Lung (tissue), 11 donors: ENCODE measurements at regions not wholly inside any gene's neighbourhood (a gene's known extent, or its start where the extent isn't known, plus 50 kb on each side); places are given as distances from the start of the nearest gene placed in this dataset.

Experiments
- ATAC-seq: fragments of 200-7000 bp; cut with Tn5 transposase; one replicate; pipeline ENCODE4 v1.9.1; 2020; ENCODE audit warnings: moderate number of reproducible peaks; ENCODE audit not compliant: insufficient read depth, low FRiP score
- DNase-seq, 3 donors: peaks; one replicate each; pipeline ENCODE4 v3.0.0-alpha.2; 2013 to 2017
- H3K27ac ChIP-seq, 2 donors: one replicate each; pipeline ENCODE4 v1.5.1; 2013; ENCODE audit warnings: mild to moderate bottlenecking in 2 of 2, moderate library complexity in 2 of 2, control low read depth in 1 of 2, inconsistent platforms in 1 of 2, low read depth in 1 of 2, low read length in 1 of 2
- H3K27me3 ChIP-seq, 3 donors: one replicate each; pipeline ENCODE4 v1.5.1; 2013; ENCODE audit warnings: low read length in 2 of 3; ENCODE audit not compliant: control insufficient read depth in 3 of 3, insufficient read depth in 3 of 3
- H3K36me3 ChIP-seq, 4 donors: one replicate each; pipeline ENCODE4 v1.5.1; 2013; ENCODE audit warnings: low read length in 4 of 4, mild to moderate bottlenecking in 1 of 4, moderate library complexity in 1 of 4; ENCODE audit not compliant: control insufficient read depth in 4 of 4, insufficient read depth in 4 of 4
- H3K4me1 ChIP-seq, 5 donors: one replicate each; pipeline ENCODE4 v1.5.1; 2013; ENCODE audit warnings: low read length in 5 of 5, mild to moderate bottlenecking in 2 of 5, moderate library complexity in 1 of 5; ENCODE audit not compliant: control insufficient read depth in 5 of 5, insufficient read depth in 5 of 5
- H3K4me3 ChIP-seq: one replicate; pipeline ENCODE4 v1.5.1; 2013; ENCODE audit warnings: mild to moderate bottlenecking, control low read depth, moderate library complexity
- H3K9ac ChIP-seq, 2 donors: one replicate each; pipeline ENCODE4 v1.5.1; 2013; ENCODE audit warnings: low read length in 2 of 2, control low read depth in 1 of 2; ENCODE audit not compliant: insufficient read depth in 1 of 2
- H3K9me3 ChIP-seq, 4 donors: one replicate each; pipeline ENCODE4 v1.5.1; 2013; ENCODE audit warnings: low read length in 3 of 4, mild to moderate bottlenecking in 1 of 4, moderate library complexity in 1 of 4; ENCODE audit not compliant: control insufficient read depth in 4 of 4, insufficient read depth in 3 of 4
- CTCF ChIP-seq: IDR thresholded peaks from 2 replicates; pipeline ENCODE4 v1.5.1; 2012; ENCODE audit warnings: mild to moderate bottlenecking; ENCODE audit errors: control extremely low read depth, extremely low read depth
- WGBS, 2 donors: extraction: QIAGEN DNeasy Blood & Tissue Kit; methylation state at CpG; one replicate each; pipeline ENCODE4 v1.1.7; 2013; 5-methylcytosine and 5-hydroxymethylcytosine counted together
- donor health status: control.
- donor health status: control.
- donor health status: Bipolar disorder and iron deficiency.
- donor health status: healthy.
- donor health status: DM: yes; HTN: yes; CAD: no.

DNA sequence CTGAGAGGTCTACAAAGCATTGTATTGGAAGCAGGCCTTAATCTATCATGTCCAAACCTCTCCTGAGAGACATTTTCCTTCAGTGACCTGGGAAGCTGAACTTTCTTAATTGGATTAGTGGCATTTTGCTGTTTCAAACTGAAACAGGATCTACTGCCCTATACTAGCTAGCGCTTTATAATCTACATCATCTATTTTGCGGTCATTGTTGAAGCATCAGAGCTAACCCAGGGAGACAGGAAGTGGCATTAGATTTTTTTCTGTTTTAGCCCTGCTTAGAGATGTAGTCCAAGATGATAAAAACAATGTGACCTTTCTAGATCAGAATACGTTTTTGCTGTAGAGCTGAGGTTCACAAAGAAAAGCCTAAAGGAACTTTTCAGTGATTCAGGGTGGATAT is 147.4 kb upstream of the AGR3 start:
- H3K27ac ChIP-seq: no peak overlapping the region
- H3K4me1 ChIP-seq: peaks cover 0 to 4% (median 0%) of the 10 kb centered on the region in 5 donors
- H3K27me3 ChIP-seq: no peaks in the 10 kb centered on the region
- no peak overlapping the region for H3K4me3 ChIP-seq
- H3K9ac ChIP-seq: no peak overlapping the region
- peaks cover 0 to 4% (median 3%) of the 10 kb centered on the region in 4 donors for H3K9me3 ChIP-seq
- ATAC-seq (peak; percentile 49), DNase-seq (no peak)
- 84 to 90% methylated on average over 3 of the region's 3 CpGs for WGBS, 2 donors
- TF ChIP-seq CTCF: no peak
- H3K36me3 ChIP-seq: no peaks in the 10 kb centered on the region

DNA sequence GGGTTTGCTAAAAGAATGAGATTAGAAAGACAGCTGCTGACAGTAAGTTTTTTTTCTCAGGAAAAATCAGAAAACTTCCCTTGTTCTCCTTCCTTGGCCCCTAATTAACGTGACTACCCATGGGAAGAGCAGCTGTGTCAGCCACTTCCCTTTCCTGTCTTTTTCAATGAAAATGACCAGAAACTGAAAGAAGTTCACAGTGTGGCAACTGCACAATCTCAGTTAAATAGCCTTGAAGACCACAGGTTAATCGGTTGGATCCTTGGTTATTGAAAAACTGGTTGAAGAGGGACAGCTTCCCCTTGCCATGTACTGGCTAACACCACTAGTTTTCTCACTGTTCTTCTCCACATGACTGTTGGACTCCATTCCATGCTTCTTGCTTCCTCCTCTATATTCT is 148.8 kb upstream of the AGR3 start:
- Histone ChIP-seq H3K9me3 (peaks cover 0 to 4% (median 3%) of the 10 kb centered on the region in 4 donors), H3K27ac (no peak overlapping the region), H3K4me3 (no peak overlapping the region), H3K4me1 (peaks cover 0 to 4% (median 0%) of the 10 kb centered on the region in 5 donors), H3K9ac (no peak overlapping the region), H3K36me3 (no peaks in the 10 kb centered on the region), H3K27me3 (no peaks in the 10 kb centered on the region)
- DNase-seq: no peak
- TF ChIP-seq CTCF: no peak
- 21 to 42% methylated on average over 2 of the region's 2 CpGs for WGBS, 2 donors
- peak; percentile 31 for ATAC-seq

DNA sequence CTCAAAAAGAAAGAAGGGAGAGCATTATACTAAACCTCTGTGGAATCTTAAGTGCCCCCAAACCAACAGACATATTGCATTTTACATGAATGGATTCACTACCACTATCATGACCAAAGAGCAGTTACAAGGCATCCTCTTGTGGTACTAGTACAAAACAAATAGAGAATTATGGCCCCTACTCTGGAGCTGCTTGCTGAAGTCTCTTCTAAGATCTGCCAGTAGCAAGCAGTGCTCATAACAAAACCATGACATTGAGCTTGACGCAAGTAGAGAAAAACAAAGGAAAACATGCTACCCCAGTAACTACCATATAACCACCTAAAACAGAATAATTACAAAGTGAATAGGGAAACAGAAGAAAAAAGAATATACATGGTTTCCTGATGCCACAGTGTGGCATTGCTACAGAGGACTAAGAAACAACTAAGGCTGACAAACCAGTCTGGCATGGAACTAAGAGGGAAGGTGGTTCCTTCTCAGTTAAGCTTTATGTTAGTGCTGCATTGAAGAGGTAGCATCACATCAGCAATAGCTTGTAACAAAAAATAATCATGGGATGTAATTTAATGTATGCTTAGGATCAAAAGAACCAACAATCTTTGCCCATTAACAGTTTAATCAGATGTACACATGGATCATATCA is 150.2 kb upstream of the AGR3 start:
- DNase-seq (peak in 1 of 3 donors; percentile 46), ATAC-seq (no peak)
- H3K4me1 ChIP-seq: peaks cover 0 to 4% (median 0%) of the 10 kb centered on the region in 5 donors
- no peak for TF ChIP-seq CTCF
- no peak overlapping the region for H3K4me3 ChIP-seq
- 87 to 91% methylated on average over 1 of the region's 1 CpG for WGBS, 2 donors
- no peak overlapping the region for H3K27ac ChIP-seq
- no peak overlapping the region for H3K9ac ChIP-seq
- H3K36me3 ChIP-seq: no peaks in the 10 kb centered on the region
- no peaks in the 10 kb centered on the region for H3K27me3 ChIP-seq
- peaks cover 0 to 4% (median 3%) of the 10 kb centered on the region in 4 donors for H3K9me3 ChIP-seq

GRCh38 chr7:17033245-17033644 is 151.5 kb upstream of the AGR3 start:
- no peak for ATAC-seq
- peaks cover 0 to 4% (median 0%) of the 10 kb centered on the region in 5 donors for H3K4me1 ChIP-seq
- no peak for DNase-seq

More at GRCh38 chr7:17033245-17033644, 151.5 kb upstream of the AGR3 start:
- Histone ChIP-seq H3K36me3 (no peaks in the 10 kb centered on the region), H3K9ac (no peak overlapping the region), H3K4me3 (no peak overlapping the region), H3K27ac (no peak overlapping the region), H3K9me3 (peaks cover 0 to 2% (median under 1%) of the 10 kb centered on the region in 4 donors), H3K27me3 (no peaks in the 10 kb centered on the region)
- TF ChIP-seq CTCF: no peak
- 71 to 86% methylated on average over 4 of the region's 4 CpGs for WGBS, 2 donors
